H1 (cell line): ENCODE measurements at regions not wholly inside any gene's neighbourhood (a gene's known extent, or its start where the extent isn't known, plus 50 kb on each side); places are given as distances from the start of the nearest gene placed in this dataset.

Experiments
- CTCF ChIA-PET: fragments of 300-600 bp; sonication (Branson Sonifier 250); formaldehyde crosslinking; loops from one replicate; lab custom pipeline; 2021; ENCODE audit not compliant: partially characterized antibody; lab: Charles Lee
- POLR2A ChIA-PET: fragments of 300-600 bp; sonication (Branson Sonifier 250); formaldehyde crosslinking; loops from one replicate; lab custom pipeline; 2021; ENCODE audit warnings: inconsistent platforms; ENCODE audit not compliant: partially characterized antibody; lab: Charles Lee
- DNase-seq, 2 experiments: peaks; one replicate each; pipeline versions ENCODE4 v3.0.0 to v3.0.0-alpha.2; 2010 to 2022; ENCODE audit warnings: low spot score in 2 of 2, low read depth in 1 of 2, mixed read lengths in 1 of 2
- FAIRE-seq: peaks from 2 replicates; lab custom pipeline; 2011; peaks lifted over from hg19 to GRCh38; lab: Jason Lieb, UNC
- H2AFZ ChIP-seq: 2 replicates; pipeline ENCODE4 v1.8.1; 2012; ENCODE audit warnings: low read length, inconsistent platforms
- H2AK5ac ChIP-seq: 2 replicates; pipeline ENCODE4 v1.6.1; 2013; ENCODE audit warnings: low read depth, low read length
- H2BK120ac ChIP-seq: replicated peaks from 2 replicates; pipeline ENCODE3; 2013; ENCODE audit warnings: low read depth, low read length, inconsistent platforms
- H2BK12ac ChIP-seq: 2 replicates; pipeline ENCODE4 v1.6.1; 2013; ENCODE audit warnings: low read depth, low read length
- H2BK15ac ChIP-seq: 2 replicates; pipeline ENCODE4 v1.6.1; 2013; ENCODE audit warnings: low read length
- H2BK20ac ChIP-seq: 2 replicates; pipeline ENCODE4 v1.6.1; 2013; ENCODE audit warnings: low read length
- H2BK5ac ChIP-seq: 2 replicates; pipeline ENCODE4 v1.6.1; 2013; ENCODE audit warnings: low read depth, low read length
- H3K14ac ChIP-seq: 2 replicates; pipeline ENCODE4 v1.6.1; 2013; ENCODE audit warnings: inconsistent platforms; ENCODE audit not compliant: insufficient read length
- H3K18ac ChIP-seq: 2 replicates; pipeline ENCODE4 v1.6.1; 2013; ENCODE audit warnings: low read length; ENCODE audit errors: extremely low read depth
- H3K23ac ChIP-seq: 2 replicates; pipeline ENCODE4 v1.6.1; 2013; ENCODE audit warnings: inconsistent platforms; ENCODE audit not compliant: insufficient read length
- H3K23me2 ChIP-seq: 2 replicates; pipeline ENCODE4 v1.6.1; 2013; ENCODE audit warnings: low read depth, low read length
- H3K27ac ChIP-seq: 2 replicates; pipeline ENCODE4 v1.6.1; 2011; ENCODE audit warnings: low read depth, low read length, inconsistent platforms
- H3K27me3 ChIP-seq, 4 experiments: replicated peaks in 1 of 4; 1 replicate in 1 of 4; 2 replicates in 3 of 4; pipeline versions ENCODE4 v1.6.1 to v1.8.1; 2011 to 2013; ENCODE audit warnings: low read length in 3 of 4, mild to moderate bottlenecking in 3 of 4, inconsistent platforms in 2 of 4, mixed read lengths in 2 of 4, moderate library complexity in 1 of 4; ENCODE audit not compliant: control insufficient read depth in 3 of 4, insufficient read depth in 3 of 4; ENCODE audit errors: extremely low read depth in 1 of 4
- H3K36me3 ChIP-seq, 4 experiments: 2 replicates each; pipeline versions ENCODE4 v1.6.1 to v1.8.1; 2011 to 2013; ENCODE audit warnings: mild to moderate bottlenecking in 4 of 4, low read length in 3 of 4, moderate library complexity in 2 of 4, control low read depth in 1 of 4, inconsistent platforms in 1 of 4; ENCODE audit not compliant: insufficient read depth in 4 of 4, control insufficient read depth in 2 of 4
- H3K4ac ChIP-seq: replicated peaks from 2 replicates; pipeline ENCODE3; 2013; ENCODE audit warnings: low read length, low read depth, mixed read lengths, inconsistent platforms; ENCODE audit not compliant: insufficient read length
- H3K4me1 ChIP-seq, 4 experiments: replicated peaks in 1 of 4; 1 replicate in 1 of 4; 2 replicates in 3 of 4; pipeline versions ENCODE4 v1.6.1 to v1.8.1; 2011 to 2013; ENCODE audit warnings: low read length in 3 of 4, inconsistent platforms in 2 of 4, mixed read lengths in 1 of 4; ENCODE audit not compliant: insufficient read depth in 4 of 4, control insufficient read depth in 3 of 4
- H3K4me2 ChIP-seq, 2 experiments: 2 replicates each; pipeline versions ENCODE4 v1.6.1 to v1.8.1; 2011 to 2013; ENCODE audit warnings: low read depth in 2 of 2, low read length in 2 of 2, control low read depth in 1 of 2, inconsistent platforms in 1 of 2, mild to moderate bottlenecking in 1 of 2; ENCODE audit not compliant: insufficient read depth in 1 of 2
- H3K4me3 ChIP-seq, 4 experiments: fragments of 200-600, 300-600 bp in 1 of 4; sonication (generic), shearing (Covaris generic), sonication (Bioruptor Twin) in 1 of 4; 2 replicates each; pipeline versions ENCODE4 v1.5.1 to v1.8.1; 2011 to 2016; ENCODE audit warnings: low read length in 4 of 4, low read depth in 3 of 4, control low read depth in 2 of 4, inconsistent platforms in 2 of 4, mild to moderate bottlenecking in 2 of 4, mixed read lengths in 1 of 4, moderate library complexity in 1 of 4; ENCODE audit not compliant: insufficient read depth in 2 of 4; ENCODE audit errors: extremely low read depth in 1 of 4
- H3K56ac ChIP-seq: replicated peaks from 2 replicates; pipeline ENCODE3; 2013; ENCODE audit warnings: low read depth, mild to moderate bottlenecking, mixed read lengths, low read length, inconsistent platforms; ENCODE audit not compliant: insufficient read length
- H3K79me1 ChIP-seq: 2 replicates; pipeline ENCODE4 v1.6.1; 2013; ENCODE audit warnings: low read depth, low read length, control low read depth
- H3K79me2 ChIP-seq, 2 experiments: 2 replicates each; pipeline versions ENCODE4 v1.6.1 to v1.8.1; 2012 to 2013; ENCODE audit warnings: low read length in 2 of 2, mild to moderate bottlenecking in 2 of 2, inconsistent platforms in 1 of 2; ENCODE audit not compliant: insufficient read depth in 2 of 2, control insufficient read depth in 1 of 2
- H3K9ac ChIP-seq, 4 experiments: replicated peaks in 1 of 4; 1 replicate in 1 of 4; 2 replicates in 3 of 4; pipeline versions ENCODE4 v1.6.1 to v1.8.1; 2011 to 2013; ENCODE audit warnings: low read depth in 3 of 4, low read length in 3 of 4, control low read depth in 2 of 4, mild to moderate bottlenecking in 2 of 4, moderate library complexity in 2 of 4, inconsistent platforms in 1 of 4; ENCODE audit errors: extremely low read depth in 1 of 4
- H3K9me3 ChIP-seq, 2 experiments: 2 replicates each; pipeline versions ENCODE4 v1.6.1 to v1.8.1; 2012 to 2013; ENCODE audit warnings: mild to moderate bottlenecking in 2 of 2, moderate library complexity in 2 of 2, control low read depth in 1 of 2, inconsistent platforms in 1 of 2, low read depth in 1 of 2, low read length in 1 of 2, mixed read lengths in 1 of 2; ENCODE audit not compliant: insufficient read depth in 2 of 2
- H4K20me1 ChIP-seq, 2 experiments: replicated peaks in 1 of 2; 2 replicates each; pipeline versions ENCODE3 to v1.8.1; 2011 to 2013; ENCODE audit warnings: inconsistent platforms in 2 of 2, low read length in 2 of 2, mild to moderate bottlenecking in 1 of 2; ENCODE audit not compliant: insufficient read depth in 2 of 2, control insufficient read depth in 1 of 2
- H4K5ac ChIP-seq: 2 replicates; pipeline ENCODE4 v1.6.1; 2013; ENCODE audit warnings: low read length, low read depth, mixed read lengths, inconsistent platforms; ENCODE audit not compliant: insufficient read length
- H4K8ac ChIP-seq: 2 replicates; pipeline ENCODE4 v1.8.0; 2013; ENCODE audit warnings: mild to moderate bottlenecking, moderate library complexity, low read length, inconsistent platforms; ENCODE audit not compliant: insufficient read depth; ENCODE audit errors: extremely low read depth
- H4K91ac ChIP-seq: replicated peaks from 2 replicates; pipeline ENCODE3; 2013; ENCODE audit warnings: low read length, mixed read lengths, inconsistent platforms; ENCODE audit not compliant: insufficient read length
- CTBP2 ChIP-seq: IDR thresholded peaks from 2 replicates; pipeline ENCODE4 v1.7.0; 2011; ENCODE audit warnings: borderline replicate concordance, mild to moderate bottlenecking, moderate library complexity, mixed read lengths, low read length; ENCODE audit not compliant: insufficient read depth, insufficient read length
- SIX5 ChIP-seq: IDR thresholded peaks from 2 replicates; pipeline ENCODE4 v1.6.1; 2011; ENCODE audit warnings: mild to moderate bottlenecking, low read depth, low read length
- TBP ChIP-seq: IDR thresholded peaks from 2 replicates; pipeline ENCODE4 v1.6.1; 2011; ENCODE audit warnings: low read depth, low read length, improper control_type of control experiment
- WGBS, 2 experiments: shearing (Covaris generic) in 1 of 2; methylation state at CpG; one replicate each; pipeline versions ENCODE4 v1.1.6 to v1.1.7; 2013 to 2015; ENCODE audit warnings: low lambda C conversion rate in 2 of 2, mixed read lengths in 2 of 2, inconsistent platforms in 1 of 2, low coverage in 1 of 2, missing lambda C conversion rate in 1 of 2; ENCODE audit not compliant: insufficient replicate concordance in 2 of 2, insufficient coverage in 1 of 2, insufficient read length in 1 of 2; ENCODE audit errors: extremely low coverage in 1 of 2, missing lambda C conversion rate in 1 of 2; 5-methylcytosine and 5-hydroxymethylcytosine counted together

DNA sequence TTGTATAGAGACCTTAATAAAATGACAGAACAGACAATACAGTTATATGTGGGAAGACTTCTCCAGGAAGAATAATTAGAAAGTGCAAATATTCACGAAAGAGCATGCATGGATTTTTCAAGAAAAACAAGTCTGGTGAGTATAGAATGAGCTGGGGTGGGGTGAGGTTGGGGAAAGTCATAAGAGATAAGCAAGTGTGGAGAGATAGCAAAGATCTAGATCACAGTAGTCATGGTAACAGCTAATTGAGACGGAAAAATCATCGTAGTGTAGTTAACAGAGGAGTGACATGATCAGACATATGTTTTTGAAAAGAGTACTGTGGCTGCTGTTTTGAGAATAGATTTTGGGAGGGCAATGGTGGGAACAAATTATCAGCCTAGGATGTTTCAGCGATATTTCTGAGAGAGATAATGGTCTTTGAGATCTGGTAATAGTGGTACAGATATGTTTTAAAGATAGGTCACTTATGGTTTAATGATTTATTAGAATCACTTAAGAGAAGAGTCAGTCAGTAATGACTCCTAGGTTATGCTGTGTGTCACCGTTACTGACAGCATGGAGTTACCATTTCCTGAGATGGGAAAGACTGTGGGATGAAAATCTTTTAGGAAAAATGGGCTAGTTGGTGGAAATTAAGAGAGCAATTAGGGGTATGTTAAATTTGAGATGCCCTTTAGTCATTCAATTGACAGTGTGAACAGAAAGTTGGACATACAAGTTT, 248.5 kb upstream of the SLC8A1 start:
- Histone ChIP-seq H3K36me3 (no peaks in the 10 kb centered on the region), H3K4me2 (no peak overlapping the region), H3K14ac (no peak overlapping the region), H2AK5ac (no peak overlapping the region), H3K9me3 (no peaks in the 10 kb centered on the region), H3K56ac (no peak overlapping the region), H3K18ac (no peak overlapping the region), H4K91ac (no peak overlapping the region), H3K79me2 (no peaks in the 10 kb centered on the region), H4K5ac (no peak overlapping the region), H3K23ac (no peak overlapping the region), H4K8ac (no peak overlapping the region), H3K79me1 (no peaks in the 10 kb centered on the region), H2AFZ (no peak overlapping the region; the same call in 1 of the 2 replicates), H3K9ac (no peak overlapping the region), H3K4ac (no peak overlapping the region), H4K20me1 (no peaks in the 10 kb centered on the region), H3K27ac (no peak overlapping the region), H2BK20ac (no peak overlapping the region), H2BK5ac (no peak overlapping the region), H2BK15ac (no peak overlapping the region), H2BK120ac (no peak overlapping the region), H3K4me1 (no peaks in the 10 kb centered on the region), H3K23me2 (no peaks in the 10 kb centered on the region; the same call in 1 of the 2 replicates), H2BK12ac (no peak overlapping the region), H3K4me3 (no peak overlapping the region), H3K27me3 (no peaks in the 10 kb centered on the region)
- ChIA-PET CTCF (no interaction called here), POLR2A (no interaction called here)
- WGBS, 2 experiments, result 85% methylated on average over 5 of the region's 5 CpGs; no CpG with 5 or more reads in 1 of the 2 experiments
- FAIRE-seq (no peak), DNase-seq (no peak)
- TF ChIP-seq CTBP2 (no peak), TBP (no peak), SIX5 (no peak)
